ENCODE measurements at regions not wholly inside any gene's neighbourhood (a gene's known extent, or its start where the extent isn't known, plus 50 kb on each side); places are given as distances from the start of the nearest gene placed in this dataset.

DNA sequence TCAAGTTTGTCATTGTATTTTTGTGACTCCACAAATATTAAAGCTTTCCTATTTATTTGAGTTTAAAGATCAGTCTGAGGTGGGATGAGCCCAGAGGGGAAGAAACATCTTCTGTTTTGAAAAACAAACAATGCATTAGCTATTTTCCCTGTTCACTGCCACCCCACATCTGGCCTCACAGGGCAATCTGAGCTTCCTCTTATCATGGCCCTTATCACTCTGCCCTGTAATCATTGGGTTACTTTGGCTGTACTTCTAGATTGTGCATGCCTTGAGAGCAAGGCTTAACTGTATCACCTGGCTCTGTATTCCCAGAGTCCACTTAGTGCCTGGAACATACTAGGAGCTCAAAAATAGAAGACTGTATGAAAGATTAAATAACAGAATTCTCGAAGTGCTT, 241.6 kb upstream of the NT5C1B start (continued):
- TF ChIP-seq, protein P1, sequence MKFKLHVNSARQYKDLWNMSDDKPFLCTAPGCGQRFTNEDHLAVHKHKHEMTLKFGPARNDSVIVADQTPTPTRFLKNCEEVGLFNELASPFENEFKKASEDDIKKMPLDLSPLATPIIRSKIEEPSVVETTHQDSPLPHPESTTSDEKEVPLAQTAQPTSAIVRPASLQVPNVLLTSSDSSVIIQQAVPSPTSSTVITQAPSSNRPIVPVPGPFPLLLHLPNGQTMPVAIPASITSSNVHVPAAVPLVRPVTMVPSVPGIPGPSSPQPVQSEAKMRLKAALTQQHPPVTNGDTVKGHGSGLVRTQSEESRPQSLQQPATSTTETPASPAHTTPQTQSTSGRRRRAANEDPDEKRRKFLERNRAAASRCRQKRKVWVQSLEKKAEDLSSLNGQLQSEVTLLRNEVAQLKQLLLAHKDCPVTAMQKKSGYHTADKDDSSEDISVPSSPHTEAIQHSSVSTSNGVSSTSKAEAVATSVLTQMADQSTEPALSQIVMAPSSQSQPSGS (CRISPR knock-in tag; IDR thresholded peaks at IDR 0.05) = no peak
- TF ChIP-seq, protein P2, sequence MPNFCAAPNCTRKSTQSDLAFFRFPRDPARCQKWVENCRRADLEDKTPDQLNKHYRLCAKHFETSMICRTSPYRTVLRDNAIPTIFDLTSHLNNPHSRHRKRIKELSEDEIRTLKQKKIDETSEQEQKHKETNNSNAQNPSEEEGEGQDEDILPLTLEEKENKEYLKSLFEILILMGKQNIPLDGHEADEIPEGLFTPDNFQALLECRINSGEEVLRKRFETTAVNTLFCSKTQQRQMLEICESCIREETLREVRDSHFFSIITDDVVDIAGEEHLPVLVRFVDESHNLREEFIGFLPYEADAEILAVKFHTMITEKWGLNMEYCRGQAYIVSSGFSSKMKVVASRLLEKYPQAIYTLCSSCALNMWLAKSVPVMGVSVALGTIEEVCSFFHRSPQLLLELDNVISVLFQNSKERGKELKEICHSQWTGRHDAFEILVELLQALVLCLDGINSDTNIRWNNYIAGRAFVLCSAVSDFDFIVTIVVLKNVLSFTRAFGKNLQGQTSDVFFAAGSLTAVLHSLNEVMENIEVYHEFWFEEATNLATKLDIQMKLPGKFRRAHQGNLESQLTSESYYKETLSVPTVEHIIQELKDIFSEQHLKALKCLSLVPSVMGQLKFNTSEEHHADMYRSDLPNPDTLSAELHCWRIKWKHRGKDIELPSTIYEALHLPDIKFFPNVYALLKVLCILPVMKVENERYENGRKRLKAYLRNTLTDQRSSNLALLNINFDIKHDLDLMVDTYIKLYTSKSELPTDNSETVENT (CRISPR knock-in tag; IDR thresholded peaks at IDR 0.05) = no peak
- TF ChIP-seq RAD51 (IDR thresholded peaks at IDR 0.05; ENCODE audit: borderline replicate concordance, low read depth) (no peak), CBFA2T2 (conservative IDR thresholded peaks at IDR 0.05) (no peak)
- TF ChIP-seq, protein P3, sequence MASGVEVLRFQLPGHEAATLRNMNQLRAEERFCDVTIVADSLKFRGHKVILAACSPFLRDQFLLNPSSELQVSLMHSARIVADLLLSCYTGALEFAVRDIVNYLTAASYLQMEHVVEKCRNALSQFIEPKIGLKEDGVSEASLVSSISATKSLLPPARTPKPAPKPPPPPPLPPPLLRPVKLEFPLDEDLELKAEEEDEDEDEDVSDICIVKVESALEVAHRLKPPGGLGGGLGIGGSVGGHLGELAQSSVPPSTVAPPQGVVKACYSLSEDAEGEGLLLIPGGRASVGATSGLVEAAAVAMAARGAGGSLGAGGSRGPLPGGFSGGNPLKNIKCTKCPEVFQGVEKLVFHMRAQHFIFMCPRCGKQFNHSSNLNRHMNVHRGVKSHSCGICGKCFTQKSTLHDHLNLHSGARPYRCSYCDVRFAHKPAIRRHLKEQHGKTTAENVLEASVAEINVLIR (CRISPR knock-in tag; IDR thresholded peaks at IDR 0.05) = no peak

DNA sequence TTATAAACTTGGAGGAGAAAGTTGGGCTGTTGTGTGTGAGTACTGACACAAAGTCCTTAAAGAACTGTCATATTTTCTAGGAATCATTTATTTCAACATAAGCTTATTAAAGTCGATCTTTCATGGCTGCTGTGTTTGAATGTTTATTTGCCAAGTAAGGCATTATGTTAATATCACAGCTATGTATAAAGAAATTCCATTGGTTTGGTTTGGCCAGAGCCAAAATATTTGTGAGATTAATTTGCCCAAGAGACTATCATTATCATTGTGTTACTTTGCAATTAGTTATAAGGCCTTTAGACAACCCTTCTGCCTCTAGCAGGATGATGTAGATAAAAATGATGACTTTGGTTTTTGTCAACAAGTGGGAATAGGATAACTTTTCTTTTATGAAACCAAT, 240.6 kb upstream of the NT5C1B start:
- H2AFZ ChIP-seq (ENCODE audit: low read depth, low read length) = no peak overlapping the region
- intact Hi-C loops (cut with micrococcal nuclease) = no loop called here
- no peak for DNase-seq (ENCODE audit: extremely low read depth in 1 of 4, low spot score in 3 of 4)
- in situ Hi-C loops (cut with MboI) = no loop called here
- 0% methylated on average over 1 of the region's 1 CpG for WGBS (ENCODE audit: insufficient coverage, low coverage, missing lambda C conversion rate)
- no peak for FAIRE-seq
- no peak overlapping the region for H3K9ac ChIP-seq (ENCODE audit: insufficient read depth in 1 of 2, low read depth in 2 of 2, low read length in 2 of 2)
- POLR2A ChIA-PET = no interaction called here
- H3K9me3 ChIP-seq (replicated peaks; ENCODE audit: control insufficient read depth, insufficient read depth, low read depth, low read length) = no peaks in the 10 kb centered on the region
- H4K20me1 ChIP-seq (replicated peaks; ENCODE audit: control insufficient read depth, insufficient read depth, low read length) = no peaks in the 10 kb centered on the region
- no peaks in the 10 kb centered on the region for H3K36me3 ChIP-seq (ENCODE audit: control insufficient read depth, insufficient read depth, low read length)
- CTCF ChIA-PET (ENCODE audit: low intra/inter-chr PET ratio) = no interaction called here
- TF ChIP-seq FOS (IDR thresholded peaks at IDR 0.05; ENCODE audit: extremely low read depth, insufficient read length) = no peak
- no peak for TF ChIP-seq NELFE (IDR thresholded peaks at IDR 0.05; ENCODE audit: insufficient read depth, insufficient read length)
- TF ChIP-seq NFRKB (IDR thresholded peaks at IDR 0.05; ENCODE audit: low read depth) = no peak
- TF ChIP-seq ZFP30 (CRISPR knock-in tag; IDR thresholded peaks at IDR 0.05; ENCODE audit: borderline replicate concordance) = no peak
- no peak overlapping the region for H3K27ac ChIP-seq (ENCODE audit: extremely low read depth, low read depth, low read length)
- no peaks in the 10 kb centered on the region for H3K79me2 ChIP-seq (ENCODE audit: control insufficient read depth, insufficient read depth, low read length)
- ATAC-seq = no peak
- no peaks in the 10 kb centered on the region for H3K27me3 ChIP-seq (ENCODE audit: control insufficient read depth in 2 of 2, insufficient read depth in 2 of 2, low read length in 2 of 2)
- no TSS peak for BruUV-seq (replicated peaks)
- no peak overlapping the region for H3K4me3 ChIP-seq
- H3K9me1 ChIP-seq (ENCODE audit: control insufficient read depth, insufficient read depth, low read length) = no peaks in the 10 kb centered on the region
- H3K4me2 ChIP-seq (ENCODE audit: insufficient read depth, low read length) = no peak overlapping the region
- no peaks in the 10 kb centered on the region for H3K4me1 ChIP-seq (replicated peaks in 1 of 2; ENCODE audit: control insufficient read depth in 2 of 2, insufficient read depth in 2 of 2, low read length in 2 of 2)
